ENCODE measurements at regions not wholly inside any gene's neighbourhood (a gene's known extent, or its start where the extent isn't known, plus 50 kb on each side); places are given as distances from the start of the nearest gene placed in this dataset.

DNA sequence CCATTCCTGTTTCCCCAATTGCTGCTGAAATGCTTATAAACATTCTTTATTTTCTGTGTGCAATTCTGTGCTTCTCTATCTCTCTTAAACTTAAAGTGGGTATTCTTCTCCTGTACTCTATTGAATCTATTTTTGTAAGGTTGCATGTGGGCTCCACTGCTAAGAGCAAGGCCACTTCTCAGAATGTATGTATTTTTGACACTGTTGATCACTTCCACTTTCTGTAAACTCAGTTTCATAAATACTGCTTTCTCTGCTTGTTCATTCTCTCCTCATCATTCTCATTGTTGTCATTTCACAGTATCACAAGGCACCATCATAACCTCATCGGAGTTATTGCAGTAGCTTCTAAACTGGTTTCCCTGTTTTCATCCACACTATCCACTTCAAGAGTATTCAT is 483.0 kb upstream of the CDH18 start:
- no peak for DNase-seq (ENCODE audit: low read depth in 2 of 2)
- Histone ChIP-seq H3K4me3 (replicated peaks in 1 of 4; ENCODE audit: control extremely low read depth in 1 of 4, insufficient read depth in 1 of 4, low read depth in 3 of 4, low read length in 4 of 4) (no peak overlapping the region), H3K79me2 (ENCODE audit: control insufficient read depth, insufficient read depth, low read length) (no peaks in the 10 kb centered on the region), H3K4me1 (ENCODE audit: control insufficient read depth, extremely low read depth, insufficient read depth, low read length) (no peaks in the 10 kb centered on the region), H4K20me1 (ENCODE audit: control insufficient read depth, extremely low read depth, insufficient read depth, low read length) (no peaks in the 10 kb centered on the region), H3K27me3 (ENCODE audit: control insufficient read depth, insufficient read depth, low read length) (no peaks in the 10 kb centered on the region), H3K9ac (ENCODE audit: insufficient read depth, low read length) (no peak overlapping the region), H3K36me3 (ENCODE audit: control insufficient read depth, insufficient read depth, low read length) (no peaks in the 10 kb centered on the region), H3K9me3 (ENCODE audit: control insufficient read depth, insufficient read depth, low read depth, low read length) (no peaks in the 10 kb centered on the region), H3K4me2 (ENCODE audit: extremely low read depth, insufficient read depth, low read length) (no peak overlapping the region), H2AFZ (ENCODE audit: low read length) (no peak overlapping the region), H3K27ac (ENCODE audit: insufficient read depth, low read length) (no peak overlapping the region)
- TF ChIP-seq EZH2 (IDR thresholded peaks at IDR 0.05; ENCODE audit: low read length, missing control alignments) = no peak
- TF ChIP-seq, protein P1, sequence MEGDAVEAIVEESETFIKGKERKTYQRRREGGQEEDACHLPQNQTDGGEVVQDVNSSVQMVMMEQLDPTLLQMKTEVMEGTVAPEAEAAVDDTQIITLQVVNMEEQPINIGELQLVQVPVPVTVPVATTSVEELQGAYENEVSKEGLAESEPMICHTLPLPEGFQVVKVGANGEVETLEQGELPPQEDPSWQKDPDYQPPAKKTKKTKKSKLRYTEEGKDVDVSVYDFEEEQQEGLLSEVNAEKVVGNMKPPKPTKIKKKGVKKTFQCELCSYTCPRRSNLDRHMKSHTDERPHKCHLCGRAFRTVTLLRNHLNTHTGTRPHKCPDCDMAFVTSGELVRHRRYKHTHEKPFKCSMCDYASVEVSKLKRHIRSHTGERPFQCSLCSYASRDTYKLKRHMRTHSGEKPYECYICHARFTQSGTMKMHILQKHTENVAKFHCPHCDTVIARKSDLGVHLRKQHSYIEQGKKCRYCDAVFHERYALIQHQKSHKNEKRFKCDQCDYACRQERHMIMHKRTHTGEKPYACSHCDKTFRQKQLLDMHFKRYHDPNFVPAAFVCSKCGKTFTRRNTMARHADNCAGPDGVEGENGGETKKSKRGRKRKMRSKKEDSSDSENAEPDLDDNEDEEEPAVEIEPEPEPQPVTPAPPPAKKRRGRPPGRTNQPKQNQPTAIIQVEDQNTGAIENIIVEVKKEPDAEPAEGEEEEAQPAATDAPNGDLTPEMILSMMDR (conservative IDR thresholded peaks at IDR 0.05 in 1 of 2, IDR thresholded peaks at IDR 0.05 in 1 of 2; ENCODE audit: low read depth in 1 of 2, low read length in 2 of 2) = no peak

DNA sequence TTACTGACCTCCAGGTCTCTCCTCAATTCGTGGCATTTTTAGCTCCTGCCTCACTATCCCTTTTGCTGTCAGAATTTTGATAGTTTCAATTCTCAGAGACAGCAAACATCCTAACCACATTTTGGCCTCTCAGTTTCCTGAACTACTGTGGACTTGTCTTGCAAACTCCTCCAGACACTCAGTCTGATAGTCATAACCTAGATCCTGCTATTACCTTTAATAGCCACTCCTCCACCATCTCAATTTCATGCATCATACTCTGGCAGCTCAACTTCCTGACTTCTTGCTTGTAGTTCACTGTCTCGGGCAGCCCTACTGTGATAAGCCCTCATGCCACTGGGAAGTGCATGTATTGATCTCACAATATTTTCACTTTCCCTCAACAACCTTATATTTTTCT is 481.8 kb upstream of the CDH18 start:
- no peak overlapping the region for H3K9ac ChIP-seq (ENCODE audit: insufficient read depth, low read length)
- DNase-seq (ENCODE audit: low read depth in 2 of 2) = no peak
- H3K9me3 ChIP-seq (ENCODE audit: control insufficient read depth, insufficient read depth, low read depth, low read length) = no peaks in the 10 kb centered on the region
- no peaks in the 10 kb centered on the region for H3K36me3 ChIP-seq (ENCODE audit: control insufficient read depth, insufficient read depth, low read length)
- H3K4me3 ChIP-seq (replicated peaks in 1 of 4; ENCODE audit: control extremely low read depth in 1 of 4, insufficient read depth in 1 of 4, low read depth in 3 of 4, low read length in 4 of 4) = no peak overlapping the region
- no peaks in the 10 kb centered on the region for H3K4me1 ChIP-seq (ENCODE audit: control insufficient read depth, extremely low read depth, insufficient read depth, low read length)
- H3K27me3 ChIP-seq (ENCODE audit: control insufficient read depth, insufficient read depth, low read length) = no peaks in the 10 kb centered on the region
- no peak overlapping the region for H2AFZ ChIP-seq (ENCODE audit: low read length)
- H3K79me2 ChIP-seq (ENCODE audit: control insufficient read depth, insufficient read depth, low read length) = no peaks in the 10 kb centered on the region
- H4K20me1 ChIP-seq (ENCODE audit: control insufficient read depth, extremely low read depth, insufficient read depth, low read length) = no peaks in the 10 kb centered on the region
- H3K4me2 ChIP-seq (ENCODE audit: extremely low read depth, insufficient read depth, low read length) = no peak overlapping the region
- no peak for TF ChIP-seq EZH2 (IDR thresholded peaks at IDR 0.05; ENCODE audit: low read length, missing control alignments)
- TF ChIP-seq, protein P1 (conservative IDR thresholded peaks at IDR 0.05 in 1 of 2, IDR thresholded peaks at IDR 0.05 in 1 of 2; ENCODE audit: low read depth in 1 of 2, low read length in 2 of 2) = no peak
- no peak overlapping the region for H3K27ac ChIP-seq (ENCODE audit: insufficient read depth, low read length)

DNA sequence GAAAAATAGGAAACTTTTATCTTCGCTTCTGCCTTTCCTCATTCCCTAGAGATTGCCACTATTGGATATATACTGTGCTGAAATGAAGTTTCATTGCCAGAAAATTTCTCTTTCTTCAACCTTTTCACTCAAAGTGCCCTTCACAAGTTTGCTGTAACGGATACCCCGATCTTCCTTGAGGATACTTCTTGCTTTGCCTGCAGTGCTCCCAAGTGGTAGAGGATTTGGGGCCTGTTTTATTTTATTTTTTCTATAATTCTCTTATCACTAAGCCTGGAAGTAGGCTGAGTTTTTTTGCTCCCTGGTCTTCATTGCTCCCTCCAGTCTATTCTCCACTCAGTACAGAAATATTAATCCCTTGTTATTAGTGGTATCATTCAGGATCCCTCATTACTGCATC is 481.4 kb upstream of the CDH18 start:
- Histone ChIP-seq H2AFZ (ENCODE audit: low read length) (no peak overlapping the region), H3K9me3 (ENCODE audit: control insufficient read depth, insufficient read depth, low read depth, low read length) (no peaks in the 10 kb centered on the region), H3K4me1 (ENCODE audit: control insufficient read depth, extremely low read depth, insufficient read depth, low read length) (no peaks in the 10 kb centered on the region), H3K4me2 (ENCODE audit: extremely low read depth, insufficient read depth, low read length) (no peak overlapping the region), H3K27ac (ENCODE audit: insufficient read depth, low read length) (no peak overlapping the region), H3K4me3 (replicated peaks in 1 of 4; ENCODE audit: control extremely low read depth in 1 of 4, insufficient read depth in 1 of 4, low read depth in 3 of 4, low read length in 4 of 4) (no peak overlapping the region), H3K9ac (ENCODE audit: insufficient read depth, low read length) (no peak overlapping the region), H3K36me3 (ENCODE audit: control insufficient read depth, insufficient read depth, low read length) (no peaks in the 10 kb centered on the region), H3K27me3 (ENCODE audit: control insufficient read depth, insufficient read depth, low read length) (no peaks in the 10 kb centered on the region), H3K79me2 (ENCODE audit: control insufficient read depth, insufficient read depth, low read length) (no peaks in the 10 kb centered on the region), H4K20me1 (ENCODE audit: control insufficient read depth, extremely low read depth, insufficient read depth, low read length) (no peaks in the 10 kb centered on the region)
- DNase-seq (ENCODE audit: low read depth in 2 of 2) = no peak
- TF ChIP-seq, protein P1 (conservative IDR thresholded peaks at IDR 0.05 in 1 of 2, IDR thresholded peaks at IDR 0.05 in 1 of 2; ENCODE audit: low read depth in 1 of 2, low read length in 2 of 2) = no peak
- no peak for TF ChIP-seq EZH2 (IDR thresholded peaks at IDR 0.05; ENCODE audit: low read length, missing control alignments)

Measured in fibroblast of lung (primary cell).